Astrocyte (in vitro differentiated cells and primary cell): ENCODE measurements at regions not wholly inside any gene's neighbourhood (a gene's known extent, or its start where the extent isn't known, plus 50 kb on each side); places are given as distances from the start of the nearest gene placed in this dataset.
"Not testable (repeated sequence)": the region's sequence is repeated elsewhere in the genome, so short reads cannot be mapped to it uniquely, and the experiment has no call there.

ENCODE experiments used
- DNase-seq: peaks from one replicate; pipeline ENCODE4 v3.0.0-alpha.2; 2010; ENCODE audit warnings: low read depth
- FAIRE-seq: peaks from 2 replicates; lab custom pipeline; 2011; peaks lifted over from hg19 to GRCh38; lab: Jason Lieb, UNC
- H2AFZ ChIP-seq: 2 replicates; pipeline ENCODE4 v1.6.0; 2012; ENCODE audit warnings: low read depth, low read length, inconsistent platforms
- H3K27ac ChIP-seq: 2 replicates; pipeline ENCODE4 v1.5.1; 2011; ENCODE audit warnings: low read depth, low read length, inconsistent platforms
- H3K27me3 ChIP-seq: 2 replicates; pipeline ENCODE4 v1.6.0; 2011; ENCODE audit warnings: low read length, inconsistent platforms; ENCODE audit not compliant: insufficient read depth
- H3K36me3 ChIP-seq: 2 replicates; pipeline ENCODE4 v1.5.1; 2011; ENCODE audit warnings: low read length, inconsistent platforms; ENCODE audit not compliant: insufficient read depth
- H3K4me1 ChIP-seq: 2 replicates; pipeline ENCODE4 v1.5.1; 2011; ENCODE audit warnings: low read length, inconsistent platforms; ENCODE audit not compliant: insufficient read depth
- H3K4me2 ChIP-seq: 2 replicates; pipeline ENCODE4 v1.6.0; 2012; ENCODE audit warnings: low read length, inconsistent platforms
- H3K4me3 ChIP-seq: 2 replicates; pipeline ENCODE4 v1.5.1; 2011; ENCODE audit warnings: low read depth, mild to moderate bottlenecking, low read length, inconsistent platforms; ENCODE audit not compliant: insufficient read depth
- H3K79me2 ChIP-seq: 2 replicates; pipeline ENCODE4 v1.6.0; 2012; ENCODE audit warnings: mild to moderate bottlenecking, low read length, inconsistent platforms; ENCODE audit not compliant: insufficient read depth
- H3K9ac ChIP-seq: 2 replicates; pipeline ENCODE4 v1.6.0; 2012; ENCODE audit warnings: mild to moderate bottlenecking, low read length, inconsistent platforms
- H3K9me3 ChIP-seq: 2 replicates; pipeline ENCODE4 v1.5.1; 2012; ENCODE audit warnings: low read depth, mild to moderate bottlenecking, low read length, inconsistent platforms; ENCODE audit not compliant: insufficient read depth
- H4K20me1 ChIP-seq: 2 replicates; pipeline ENCODE4 v1.6.0; 2012; ENCODE audit warnings: low read length, inconsistent platforms; ENCODE audit not compliant: insufficient read depth
- H3K27ac Mint-ChIP-seq: one replicate; pipeline ENCODE4 v1.8.0; 2021; ENCODE audit warnings: mild to moderate bottlenecking, mixed read lengths; ENCODE audit not compliant: unreplicated experiment
- H3K27me3 Mint-ChIP-seq: one replicate; pipeline ENCODE4 v1.8.0; 2021; ENCODE audit warnings: low read depth, mixed read lengths; ENCODE audit not compliant: unreplicated experiment
- H3K36me3 Mint-ChIP-seq: one replicate; pipeline ENCODE4 v1.8.0; 2021; ENCODE audit warnings: low read depth, mixed read lengths; ENCODE audit not compliant: unreplicated experiment
- H3K4me1 Mint-ChIP-seq: one replicate; pipeline ENCODE4 v1.8.0; 2021; ENCODE audit warnings: low read depth, mixed read lengths; ENCODE audit not compliant: unreplicated experiment
- H3K4me3 Mint-ChIP-seq: one replicate; pipeline ENCODE4 v1.8.0; 2021; ENCODE audit warnings: mild to moderate bottlenecking, moderate library complexity, mixed read lengths; ENCODE audit not compliant: unreplicated experiment
- H3K9me3 Mint-ChIP-seq: one replicate; pipeline ENCODE4 v1.8.0; 2021; ENCODE audit warnings: mild to moderate bottlenecking, mixed read lengths; ENCODE audit not compliant: unreplicated experiment
- CTCF ChIP-seq: IDR thresholded peaks from 2 replicates; pipeline ENCODE4 v1.5.1; 2011; ENCODE audit warnings: low read depth, mild to moderate bottlenecking, inconsistent platforms, low read length, moderate library complexity; ENCODE audit not compliant: insufficient read depth
- EZH2 ChIP-seq: IDR thresholded peaks from 2 replicates; pipeline ENCODE4 v1.6.1; 2012; ENCODE audit warnings: mild to moderate bottlenecking, low read length, inconsistent platforms; ENCODE audit not compliant: insufficient read depth

- H2AFZ ChIP-seq = no peak overlapping the region
Measured at GRCh38 chr6:135623979-135624378, 126.4 kb upstream of the AHI1 start.

GRCh38 chr6:135624402-135625295 is 127.1 kb upstream of the AHI1 start:
- no peaks in the 10 kb centered on the region for H3K79me2 ChIP-seq
- Mint-ChIP-seq H3K27ac (no peak overlapping the region), H3K4me3 (no peak overlapping the region), H3K36me3 (no peaks in the 10 kb centered on the region), H3K4me1 (peaks cover 2% of the 10 kb centered on the region), H3K27me3 (no peaks in the 10 kb centered on the region), H3K9me3 (peaks cover 2% of the 10 kb centered on the region)
- no peak overlapping the region for H3K4me2 ChIP-seq
- H3K9ac ChIP-seq = no peak overlapping the region
- DNase-seq (peak; percentile 9), FAIRE-seq (no peak)
- H2AFZ ChIP-seq = no peak overlapping the region
- no peaks in the 10 kb centered on the region for H4K20me1 ChIP-seq
- H3K9me3 ChIP-seq = no peaks in the 10 kb centered on the region
- H3K27ac ChIP-seq = no peak overlapping the region
- H3K4me3 ChIP-seq = no peak overlapping the region
- no peaks in the 10 kb centered on the region for H3K4me1 ChIP-seq
- no peak for TF ChIP-seq CTCF
- no peak for TF ChIP-seq EZH2
- H3K36me3 ChIP-seq = no peaks in the 10 kb centered on the region
- H3K27me3 ChIP-seq = no peaks in the 10 kb centered on the region

More at GRCh38 chr6:135623979-135624378, 126.4 kb upstream of the AHI1 start:
- Mint-ChIP-seq H3K9me3 (peaks cover 3% of the 10 kb centered on the region), H3K4me3 (no peak overlapping the region), H3K4me1 (peaks cover 2% of the 10 kb centered on the region), H3K27ac (no peak overlapping the region), H3K36me3 (no peaks in the 10 kb centered on the region), H3K27me3 (no peaks in the 10 kb centered on the region)
- no peak for FAIRE-seq
- no peak for DNase-seq
- H3K9ac ChIP-seq = no peak overlapping the region
- no peak overlapping the region for H3K4me2 ChIP-seq
- H3K4me1 ChIP-seq = no peaks in the 10 kb centered on the region
- H3K9me3 ChIP-seq = no peaks in the 10 kb centered on the region
- H4K20me1 ChIP-seq = no peaks in the 10 kb centered on the region
- H3K27me3 ChIP-seq = no peaks in the 10 kb centered on the region
- no peaks in the 10 kb centered on the region for H3K79me2 ChIP-seq
- no peaks in the 10 kb centered on the region for H3K36me3 ChIP-seq
- no peak overlapping the region for H3K4me3 ChIP-seq
- TF ChIP-seq CTCF (no peak), EZH2 (no peak)
- H3K27ac ChIP-seq = no peak overlapping the region

- H3K9ac ChIP-seq, H3K27me3 ChIP-seq, H3K9me3 ChIP-seq, H3K79me2 ChIP-seq, H3K27ac ChIP-seq, H4K20me1 ChIP-seq, H3K36me3 ChIP-seq, H3K4me2 ChIP-seq, H3K27me3 Mint-ChIP-seq, H3K27ac Mint-ChIP-seq, H3K9me3 Mint-ChIP-seq, H3K4me1 ChIP-seq, H3K36me3 Mint-ChIP-seq, H3K4me1 Mint-ChIP-seq, DNase-seq, H2AFZ ChIP-seq, H3K4me3 Mint-ChIP-seq, FAIRE-seq, H3K4me3 ChIP-seq: not testable (repeated sequence)
Measured at GRCh38 chr6:135626001-135626400, 128.5 kb upstream of the AHI1 start.
